Caki2 (cell line): ENCODE measurements at regions not wholly inside any gene's neighbourhood (a gene's known extent, or its start where the extent isn't known, plus 50 kb on each side); places are given as distances from the start of the nearest gene placed in this dataset.

Source experiments
- DNase-seq: peaks from one replicate; pipeline ENCODE4 v3.0.0-alpha.2; 2015; ENCODE audit warnings: low read depth
- in situ Hi-C: cut with HindIII; loops from 2 replicates; pipeline ENCODE4 v1.10.0; 2016; ENCODE audit warnings: low sequenced_read_pairs, low pct_unique_long_range_greater_than_20kb, mixed read lengths

DNA sequence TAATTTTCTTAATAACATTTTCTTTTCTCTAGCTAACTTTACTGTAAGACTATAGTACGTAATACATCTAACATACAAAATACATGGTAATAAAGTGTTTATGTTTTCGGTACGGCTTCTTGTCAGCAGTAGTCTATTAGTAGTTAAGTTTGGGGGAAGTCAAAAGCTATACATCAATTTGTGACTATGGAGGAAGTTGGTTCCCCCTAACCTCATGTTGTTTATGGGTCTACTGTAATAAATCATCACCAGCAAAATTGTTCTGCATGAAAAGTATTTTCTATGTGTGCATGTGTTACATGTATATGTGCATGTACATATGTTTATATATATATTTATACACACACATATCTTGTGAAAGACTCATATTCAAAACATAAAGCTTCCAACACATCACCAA lies 303.0 kb downstream of the TRIB2 start:
- in situ Hi-C loops: no loop called here
- DNase-seq: no peak

- in situ Hi-C loops: no loop called here
- DNase-seq: no peak
These were observed 303.7 kb downstream of the TRIB2 start for GRCh38 chr2:13020469-13020868.

DNA sequence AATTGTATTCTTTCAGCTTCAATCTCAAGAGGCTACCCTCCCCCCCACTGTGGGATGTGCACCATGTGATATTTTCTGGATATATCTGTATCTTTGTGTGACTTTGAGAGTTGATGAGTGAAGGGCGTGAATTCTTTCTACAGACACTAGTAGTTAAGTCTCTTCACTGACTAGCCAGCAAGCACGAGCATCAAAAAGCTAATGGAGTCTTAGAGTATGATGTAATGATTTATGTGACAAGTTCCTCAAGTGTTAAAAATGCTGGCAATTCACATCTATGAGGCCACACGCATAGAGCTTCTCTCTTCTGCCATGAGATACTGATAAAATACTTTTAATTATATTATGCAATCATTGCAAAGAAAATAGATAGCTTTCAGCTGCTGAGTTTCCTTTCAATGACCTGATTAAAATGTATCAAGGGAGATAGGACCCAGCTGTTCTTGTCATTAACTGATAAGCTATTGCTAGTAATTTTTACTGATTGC lies 304.8 kb downstream of the TRIB2 start:
- in situ Hi-C loops: no loop called here
- DNase-seq: no peak

GRCh38 chr2:13030606-13031005 lies 313.9 kb downstream of the TRIB2 start:
- in situ Hi-C loops: no loop called here
- no peak for DNase-seq

GRCh38 chr2:13034861-13035260 lies 318.1 kb downstream of the TRIB2 start:
- DNase-seq: no peak
- in situ Hi-C loops: no loop called here

DNA sequence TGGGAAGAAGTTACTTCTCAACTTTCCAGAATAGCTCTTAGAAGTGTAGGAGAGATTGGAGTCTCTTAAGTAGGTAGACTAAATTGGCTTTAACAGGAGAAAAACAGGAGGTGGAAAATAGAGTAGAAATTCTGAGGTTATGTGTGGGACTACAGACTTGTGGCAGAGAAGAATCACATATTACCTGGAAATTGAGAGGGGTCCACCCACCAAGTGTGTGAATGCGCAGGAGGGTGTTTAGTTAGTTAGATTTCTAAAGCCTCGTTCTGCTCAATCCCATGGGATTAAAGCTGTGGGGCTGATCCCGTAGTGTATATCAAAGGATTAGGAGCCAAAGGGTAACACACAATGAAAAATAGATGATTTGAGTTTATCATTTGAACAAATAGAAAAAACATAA lies 319.1 kb downstream of the TRIB2 start:
- DNase-seq: no peak
- in situ Hi-C loops: no loop called here

DNA sequence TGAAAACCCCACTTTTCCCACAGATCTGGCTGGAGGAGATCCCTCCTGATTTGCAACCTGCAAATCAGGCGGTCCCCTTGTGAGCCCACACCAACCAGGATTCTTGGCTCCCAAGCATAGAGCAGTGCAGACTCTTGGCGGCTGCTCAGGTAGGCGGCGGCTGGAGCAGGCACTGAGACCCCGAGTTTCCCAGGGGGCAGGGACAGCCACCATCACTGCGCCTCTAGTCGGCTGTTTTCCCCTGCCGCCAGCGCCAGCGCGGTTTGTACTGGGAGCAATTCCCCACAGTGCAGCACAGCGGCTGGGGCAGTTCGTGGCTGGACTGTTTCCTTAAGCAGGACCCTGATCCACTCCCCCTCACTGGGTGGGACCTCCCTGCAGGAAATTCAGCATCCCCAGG lies 323.3 kb downstream of the TRIB2 start:
- no peak for DNase-seq
- in situ Hi-C loops: no loop called here

- no peak for DNase-seq
- in situ Hi-C loops: no loop called here
These were observed 329.9 kb downstream of the TRIB2 start for GRCh38 chr2:13046557-13047165.

GRCh38 chr2:13050764-13051163 lies 334.0 kb downstream of the TRIB2 start:
- DNase-seq: no peak
- in situ Hi-C loops: no loop called here

DNA sequence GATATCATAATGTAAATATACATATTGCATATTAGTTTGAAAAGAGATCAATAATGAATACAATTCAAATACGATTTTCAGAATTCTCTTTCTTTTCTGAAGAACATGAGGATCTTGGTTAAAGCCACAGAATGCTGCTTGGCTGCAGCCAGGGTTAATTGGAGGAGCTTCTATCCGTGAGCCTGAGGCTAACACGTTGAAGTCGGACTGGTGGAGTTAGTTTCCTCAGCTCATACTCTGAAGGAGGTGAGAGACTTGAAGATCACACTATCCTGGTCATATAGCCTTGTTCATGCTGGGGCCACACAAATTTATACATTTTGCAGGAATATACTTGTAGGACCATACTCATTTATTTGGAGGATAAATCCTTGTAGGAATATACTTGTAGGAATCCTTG lies 335.8 kb downstream of the TRIB2 start:
- in situ Hi-C loops: no loop called here
- no peak for DNase-seq

DNA sequence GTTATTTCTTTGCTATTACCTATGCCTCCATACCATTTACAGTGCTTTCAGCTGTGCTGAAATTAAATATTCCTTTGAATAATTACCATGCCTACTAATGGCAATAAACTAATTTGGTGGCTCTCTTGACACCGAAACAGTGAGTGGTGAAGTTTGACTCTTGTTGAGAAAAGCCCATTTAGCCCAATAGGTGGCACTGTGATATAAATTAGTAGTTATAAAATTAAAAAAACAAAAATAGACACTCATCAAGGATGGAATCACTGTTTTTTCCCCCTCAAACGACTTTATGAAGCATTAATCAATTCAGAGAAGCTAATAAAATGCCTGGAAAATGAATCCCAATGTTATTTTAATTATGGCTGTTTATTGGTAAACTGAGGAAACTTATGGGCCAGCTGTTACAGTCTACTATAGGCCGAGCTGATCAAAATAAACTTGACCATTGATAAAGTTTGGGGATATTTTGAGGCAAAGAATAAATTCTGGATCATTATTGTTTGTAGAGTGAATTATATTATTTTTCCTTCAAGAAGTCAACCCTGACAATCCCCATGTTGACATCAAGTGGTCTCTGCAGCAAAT lies 339.6 kb downstream of the TRIB2 start:
- no peak for DNase-seq
- in situ Hi-C loops: no loop called here

- in situ Hi-C loops: no loop called here
- DNase-seq: no peak
These were observed 340.9 kb downstream of the TRIB2 start for GRCh38 chr2:13057671-13058070.

GRCh38 chr2:13066676-13067075 lies 349.9 kb downstream of the TRIB2 start:
- no peak for DNase-seq
- in situ Hi-C loops: no loop called here

GRCh38 chr2:13067508-13067907 lies 350.8 kb downstream of the TRIB2 start:
- in situ Hi-C loops: no loop called here
- DNase-seq: no peak

DNA sequence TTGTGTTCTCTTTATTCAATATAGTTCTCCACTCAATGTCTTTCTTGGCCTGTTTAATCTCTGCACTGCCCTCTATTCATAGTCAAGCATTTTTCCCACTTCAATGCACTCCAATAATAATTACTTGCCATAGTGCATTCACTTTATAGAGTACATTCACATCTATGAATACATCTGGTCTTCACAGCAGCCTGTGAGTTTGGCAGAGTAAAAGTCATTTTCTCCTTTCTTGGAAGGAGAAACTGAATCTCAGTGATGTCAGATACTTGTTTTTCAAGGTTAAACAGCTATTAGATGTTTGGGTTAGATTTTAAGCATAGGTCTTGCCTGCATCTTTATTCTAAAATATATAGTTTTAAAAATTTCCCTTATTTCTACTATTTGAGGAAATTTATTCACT lies 373.2 kb downstream of the TRIB2 start:
- in situ Hi-C loops: no loop called here

DNA sequence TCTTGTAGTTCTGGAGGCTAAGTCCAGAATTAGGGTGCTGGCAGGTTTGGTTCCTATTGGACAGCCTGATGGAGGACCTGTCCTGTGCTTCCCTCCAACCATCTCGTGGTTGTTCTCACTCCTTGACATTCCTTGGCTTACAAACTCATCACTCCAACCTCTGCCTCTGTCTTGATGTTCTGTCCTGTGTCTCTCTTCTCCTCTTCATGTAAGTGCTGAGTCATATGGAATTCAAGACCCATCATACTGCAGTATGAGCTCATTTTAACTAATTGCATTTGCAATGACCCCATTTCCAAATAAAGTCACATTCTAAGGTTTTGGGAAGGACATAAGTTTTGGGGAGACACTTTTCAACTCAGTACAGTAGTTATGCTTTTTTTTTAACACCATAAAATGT lies 374.7 kb downstream of the TRIB2 start:
- DNase-seq: no peak
- in situ Hi-C loops: no loop called here

More for the DNA sequence above, 373.2 kb downstream of the TRIB2 start:
- DNase-seq: no peak

DNA sequence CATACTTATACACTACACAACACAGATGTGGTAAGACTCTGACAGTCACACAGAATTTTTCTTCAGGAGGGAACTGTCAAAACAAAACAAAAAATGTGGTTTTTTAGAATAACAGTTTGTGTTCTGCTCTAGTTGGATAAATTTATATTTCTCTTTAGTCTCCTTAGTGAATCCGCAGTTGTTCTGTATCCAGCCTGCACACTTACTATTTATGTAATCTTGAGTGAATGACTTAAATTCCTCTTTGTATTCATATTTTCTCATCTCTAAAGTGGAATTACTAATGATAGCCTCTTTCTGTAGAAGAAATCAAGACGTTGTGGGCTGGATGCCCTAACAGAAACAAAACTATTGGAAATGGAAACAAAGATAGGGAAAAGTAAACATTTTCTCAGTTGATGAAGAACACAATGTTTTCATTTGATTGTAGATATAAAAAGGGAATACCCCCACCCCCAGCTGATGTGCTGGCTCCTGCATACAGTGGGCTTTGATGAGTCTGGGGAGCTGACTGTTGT lies 375.2 kb downstream of the TRIB2 start:
- DNase-seq: no peak
- in situ Hi-C loops: no loop called here

- in situ Hi-C loops: no loop called here
- DNase-seq: no peak
These were observed 376.8 kb downstream of the TRIB2 start for GRCh38 chr2:13093416-13093991.

DNA sequence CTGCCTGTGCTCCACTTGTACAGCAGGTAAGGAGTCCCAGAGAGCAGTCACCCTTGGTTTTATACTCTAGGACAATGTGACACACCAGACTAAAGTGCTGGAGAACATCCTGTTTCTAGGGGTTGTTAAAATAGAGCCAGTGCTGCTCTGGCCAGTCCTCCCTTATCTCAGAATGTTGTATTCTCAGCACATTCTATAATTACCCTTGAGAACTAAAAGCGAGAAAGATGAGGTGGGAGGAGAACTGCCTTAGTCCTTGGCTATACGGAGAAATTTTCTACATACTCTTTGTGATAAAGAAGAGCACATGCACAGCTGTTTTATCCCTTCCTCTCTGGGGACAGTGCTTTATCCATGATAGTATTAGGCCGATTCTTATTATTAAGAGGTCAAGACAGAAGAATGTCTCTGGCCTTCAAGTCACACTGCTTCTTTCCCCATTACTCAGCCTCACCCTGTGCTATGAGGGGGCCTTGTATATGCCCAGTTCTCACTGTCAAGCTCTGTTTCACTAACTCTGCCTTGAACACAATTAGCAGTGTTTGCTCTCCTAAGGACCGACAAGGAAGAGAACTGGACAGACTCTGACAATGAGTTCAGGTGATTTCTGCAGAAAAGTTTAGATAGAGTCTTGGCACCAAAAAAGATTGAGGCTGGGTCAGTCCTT lies 385.8 kb downstream of the TRIB2 start:
- in situ Hi-C loops: no loop called here
- no peak for DNase-seq
